ENCODE measurements at regions not wholly inside any gene's neighbourhood (a gene's known extent, or its start where the extent isn't known, plus 50 kb on each side); places are given as distances from the start of the nearest gene placed in this dataset.

DNA sequence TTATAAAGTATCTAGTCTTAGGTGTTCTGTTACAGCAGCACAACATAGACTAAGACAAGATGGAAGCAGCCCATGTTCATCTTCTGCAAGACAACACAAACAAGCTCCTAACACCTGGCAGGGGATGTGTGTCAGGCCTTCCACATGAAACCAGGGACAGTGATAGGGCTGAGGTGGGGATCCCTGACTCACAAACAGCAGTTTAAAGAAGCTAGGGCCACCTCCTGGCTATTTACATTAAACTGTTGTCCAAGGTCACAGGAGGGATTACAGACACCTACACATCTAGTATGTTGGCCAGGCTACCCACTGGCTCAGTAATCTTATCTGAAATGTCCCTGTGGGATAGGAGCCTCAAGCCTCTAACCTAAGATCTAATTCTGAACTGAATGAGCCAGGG is 211.3 kb downstream of the MINAR1 start:
- TF ChIP-seq FOS (IDR thresholded peaks at IDR 0.05; ENCODE audit: borderline replicate concordance, insufficient read depth, low read length) (no peak), POLR2AphosphoS5 (IDR thresholded peaks at IDR 0.05; ENCODE audit: insufficient read depth, low read depth, low read length) (no peak), EZH2 (IDR thresholded peaks at IDR 0.05; ENCODE audit: borderline replicate concordance, low read depth, low read length, severe bottlenecking) (no peak), POLR2A (IDR thresholded peaks at IDR 0.05; ENCODE audit: low read depth, low read length) (no peak), JUN (IDR thresholded peaks at IDR 0.05; ENCODE audit: borderline replicate concordance, insufficient read depth, insufficient read length, low read depth) (no peak), GATA2 (IDR thresholded peaks at IDR 0.05; ENCODE audit: insufficient read depth, insufficient read length, low read depth, low read length) (no peak), CTCF (IDR thresholded peaks at IDR 0.05; ENCODE audit: extremely low read depth in 1 of 2, insufficient read depth in 1 of 2, low read depth in 1 of 2, low read length in 2 of 2) (no peak), MYC (IDR thresholded peaks at IDR 0.05; ENCODE audit: low read depth, low read length) (no peak)
- TF ChIP-seq, protein P1, sequence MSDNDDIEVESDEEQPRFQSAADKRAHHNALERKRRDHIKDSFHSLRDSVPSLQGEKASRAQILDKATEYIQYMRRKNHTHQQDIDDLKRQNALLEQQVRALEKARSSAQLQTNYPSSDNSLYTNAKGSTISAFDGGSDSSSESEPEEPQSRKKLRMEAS (IDR thresholded peaks at IDR 0.05; ENCODE audit: insufficient read depth, insufficient read length), result no peak
- Histone ChIP-seq H3K9ac (replicated peaks; ENCODE audit: extremely low read depth, insufficient read depth, low read length) (no peak overlapping the region), H2AFZ (ENCODE audit: low read depth, low read length) (no peak overlapping the region), H3K79me2 (ENCODE audit: control insufficient read depth, insufficient read depth, low read length) (no peaks in the 10 kb centered on the region), H3K36me3 (ENCODE audit: control insufficient read depth in 2 of 2, extremely low read depth in 1 of 2, insufficient read depth in 2 of 2, low read length in 2 of 2) (no peaks in the 10 kb centered on the region), H3K27ac (ENCODE audit: insufficient read depth, low read depth, low read length) (peak overlapping the region; percentile 34), H3K4me1 (ENCODE audit: control insufficient read depth, extremely low read depth, insufficient read depth, low read length) (peaks cover 33% of the 10 kb centered on the region), H3K4me3 (replicated peaks in 1 of 3; ENCODE audit: insufficient read depth in 1 of 3, low read depth in 1 of 3, low read length in 3 of 3) (no peak overlapping the region), H4K20me1 (replicated peaks; ENCODE audit: control insufficient read depth, extremely low read depth, insufficient read depth, low read length) (no peaks in the 10 kb centered on the region), H3K9me1 (replicated peaks; ENCODE audit: control insufficient read depth, extremely low read depth, insufficient read depth, low read length) (no peaks in the 10 kb centered on the region), H3K4me2 (ENCODE audit: insufficient read depth, low read length) (no peak overlapping the region), H3K9me3 (replicated peaks; ENCODE audit: control insufficient read depth, insufficient read depth, low read length) (no peaks in the 10 kb centered on the region), H3K27me3 (ENCODE audit: control insufficient read depth in 2 of 2, insufficient read depth in 2 of 2, low read length in 2 of 2) (no peaks in the 10 kb centered on the region)
- DNase-seq (ENCODE audit: low read depth, low spot score) (no peak), FAIRE-seq (no peak)
- dilution Hi-C loops (cut with MboI; ENCODE audit: extremely low pct_ligation_motif_present, low sequenced_read_pairs), result no loop called here
- no TSS peak for BruUV-seq (replicated peaks)
- intact Hi-C loops (cut with micrococcal nuclease), result loop anchor here (5.0 kb wide), 2 partner anchors 209 to 279 kb away; no protein-coding TSS in a partner anchor
- ChIA-PET POLR2A (no interaction called here), CTCF (interaction anchor here (0.6 kb wide), 1 partner anchor 210 kb away, joined by 3 read pairs; no protein-coding TSS in a partner anchor)

Data from endothelial cell of umbilical vein (primary cell).